ENCODE measurements at regions not wholly inside any gene's neighbourhood (a gene's known extent, or its start where the extent isn't known, plus 50 kb on each side); places are given as distances from the start of the nearest gene placed in this dataset.

GRCh38 chr2:2787301-2787907, 456.3 kb upstream of the MYT1L start:
- WGBS (ENCODE audit: insufficient coverage, low coverage, missing lambda C conversion rate): 2% methylated on average over 16 of the region's 19 CpGs
- TF ChIP-seq MBD1 (CRISPR knock-in tag; IDR thresholded peaks at IDR 0.05) (no peak), ZNF780A (CRISPR knock-in tag; IDR thresholded peaks at IDR 0.05) (no peak), ZNF764 (CRISPR knock-in tag; IDR thresholded peaks at IDR 0.05; ENCODE audit: low read depth) (no peak), ZNF57 (CRISPR knock-in tag; IDR thresholded peaks at IDR 0.05) (no peak), ZNF77 (CRISPR knock-in tag; IDR thresholded peaks at IDR 0.05) (no peak), ZBTB1 (CRISPR knock-in tag; IDR thresholded peaks at IDR 0.05; ENCODE audit: borderline replicate concordance, low read depth) (no peak), JUNB (CRISPR knock-in tag; conservative IDR thresholded peaks at IDR 0.05) (no peak), ZNF398 (CRISPR knock-in tag; IDR thresholded peaks at IDR 0.05) (no peak), E2F6 (IDR thresholded peaks at IDR 0.05; ENCODE audit: borderline replicate concordance in 1 of 2, extremely low read depth in 1 of 2, insufficient read depth in 1 of 2, insufficient read length in 1 of 2, low read depth in 1 of 2, low read length in 1 of 2, poor library complexity in 1 of 2, severe bottlenecking in 1 of 2) (no peak)
- TF ChIP-seq, protein P1, sequence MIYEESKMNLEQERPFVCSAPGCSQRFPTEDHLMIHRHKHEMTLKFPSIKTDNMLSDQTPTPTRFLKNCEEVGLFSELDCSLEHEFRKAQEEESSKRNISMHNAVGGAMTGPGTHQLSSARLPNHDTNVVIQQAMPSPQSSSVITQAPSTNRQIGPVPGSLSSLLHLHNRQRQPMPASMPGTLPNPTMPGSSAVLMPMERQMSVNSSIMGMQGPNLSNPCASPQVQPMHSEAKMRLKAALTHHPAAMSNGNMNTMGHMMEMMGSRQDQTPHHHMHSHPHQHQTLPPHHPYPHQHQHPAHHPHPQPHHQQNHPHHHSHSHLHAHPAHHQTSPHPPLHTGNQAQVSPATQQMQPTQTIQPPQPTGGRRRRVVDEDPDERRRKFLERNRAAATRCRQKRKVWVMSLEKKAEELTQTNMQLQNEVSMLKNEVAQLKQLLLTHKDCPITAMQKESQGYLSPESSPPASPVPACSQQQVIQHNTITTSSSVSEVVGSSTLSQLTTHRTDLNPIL (CRISPR knock-in tag; IDR thresholded peaks at IDR 0.05): no peak
- TF ChIP-seq, protein P2, sequence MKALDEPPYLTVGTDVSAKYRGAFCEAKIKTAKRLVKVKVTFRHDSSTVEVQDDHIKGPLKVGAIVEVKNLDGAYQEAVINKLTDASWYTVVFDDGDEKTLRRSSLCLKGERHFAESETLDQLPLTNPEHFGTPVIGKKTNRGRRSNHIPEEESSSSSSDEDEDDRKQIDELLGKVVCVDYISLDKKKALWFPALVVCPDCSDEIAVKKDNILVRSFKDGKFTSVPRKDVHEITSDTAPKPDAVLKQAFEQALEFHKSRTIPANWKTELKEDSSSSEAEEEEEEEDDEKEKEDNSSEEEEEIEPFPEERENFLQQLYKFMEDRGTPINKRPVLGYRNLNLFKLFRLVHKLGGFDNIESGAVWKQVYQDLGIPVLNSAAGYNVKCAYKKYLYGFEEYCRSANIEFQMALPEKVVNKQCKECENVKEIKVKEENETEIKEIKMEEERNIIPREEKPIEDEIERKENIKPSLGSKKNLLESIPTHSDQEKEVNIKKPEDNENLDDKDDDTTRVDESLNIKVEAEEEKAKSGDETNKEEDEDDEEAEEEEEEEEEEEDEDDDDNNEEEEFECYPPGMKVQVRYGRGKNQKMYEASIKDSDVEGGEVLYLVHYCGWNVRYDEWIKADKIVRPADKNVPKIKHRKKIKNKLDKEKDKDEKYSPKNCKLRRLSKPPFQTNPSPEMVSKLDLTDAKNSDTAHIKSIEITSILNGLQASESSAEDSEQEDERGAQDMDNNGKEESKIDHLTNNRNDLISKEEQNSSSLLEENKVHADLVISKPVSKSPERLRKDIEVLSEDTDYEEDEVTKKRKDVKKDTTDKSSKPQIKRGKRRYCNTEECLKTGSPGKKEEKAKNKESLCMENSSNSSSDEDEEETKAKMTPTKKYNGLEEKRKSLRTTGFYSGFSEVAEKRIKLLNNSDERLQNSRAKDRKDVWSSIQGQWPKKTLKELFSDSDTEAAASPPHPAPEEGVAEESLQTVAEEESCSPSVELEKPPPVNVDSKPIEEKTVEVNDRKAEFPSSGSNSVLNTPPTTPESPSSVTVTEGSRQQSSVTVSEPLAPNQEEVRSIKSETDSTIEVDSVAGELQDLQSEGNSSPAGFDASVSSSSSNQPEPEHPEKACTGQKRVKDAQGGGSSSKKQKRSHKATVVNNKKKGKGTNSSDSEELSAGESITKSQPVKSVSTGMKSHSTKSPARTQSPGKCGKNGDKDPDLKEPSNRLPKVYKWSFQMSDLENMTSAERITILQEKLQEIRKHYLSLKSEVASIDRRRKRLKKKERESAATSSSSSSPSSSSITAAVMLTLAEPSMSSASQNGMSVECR (CRISPR knock-in tag; IDR thresholded peaks at IDR 0.05): no peak

More at GRCh38 chr2:2787301-2787907, 456.3 kb upstream of the MYT1L start:
- in situ Hi-C loops (cut with MboI): no loop called here
- Histone ChIP-seq H3K9ac (ENCODE audit: insufficient read depth in 1 of 2, low read depth in 2 of 2, low read length in 2 of 2) (no peak overlapping the region), H3K4me3 (no peak overlapping the region), H3K4me2 (ENCODE audit: insufficient read depth, low read length) (no peak overlapping the region), H4K20me1 (replicated peaks; ENCODE audit: control insufficient read depth, insufficient read depth, low read length) (0 out of 2 replicates have a peak, but pooled peaks cover 7% of the 10 kb centered on the region), H3K36me3 (ENCODE audit: control insufficient read depth, insufficient read depth, low read length) (no peaks in the 10 kb centered on the region), H2AFZ (ENCODE audit: low read depth, low read length) (no peak overlapping the region), H3K9me3 (replicated peaks; ENCODE audit: control insufficient read depth, insufficient read depth, low read depth, low read length) (no peaks in the 10 kb centered on the region), H3K27me3 (ENCODE audit: control insufficient read depth in 2 of 2, insufficient read depth in 2 of 2, low read length in 2 of 2) (peaks cover 0 to 54% of the 10 kb centered on the region in 2 experiments; a peak in 3 of 5 replicates), H3K79me2 (ENCODE audit: control insufficient read depth, insufficient read depth, low read length) (no peaks in the 10 kb centered on the region), H3K4me1 (replicated peaks in 1 of 2; ENCODE audit: control insufficient read depth in 2 of 2, insufficient read depth in 2 of 2, low read length in 2 of 2) (no peaks in the 10 kb centered on the region), H3K27ac (ENCODE audit: extremely low read depth, low read depth, low read length) (no peak overlapping the region), H3K9me1 (ENCODE audit: control insufficient read depth, insufficient read depth, low read length) (no peaks in the 10 kb centered on the region)
- ATAC-seq (no peak), FAIRE-seq (no peak), DNase-seq (ENCODE audit: extremely low read depth in 1 of 4, low spot score in 3 of 4) (no peak)
- CTCF ChIA-PET (ENCODE audit: low intra/inter-chr PET ratio): no interaction called here
- POLR2A ChIA-PET: no interaction called here
- no TSS peak for BruUV-seq (replicated peaks)
- intact Hi-C loops (cut with micrococcal nuclease): no loop called here

All from K562 (cell line).